Suprapubic skin (tissue), 3 donors: ENCODE measurements at regions not wholly inside any gene's neighbourhood (a gene's known extent, or its start where the extent isn't known, plus 50 kb on each side); places are given as distances from the start of the nearest gene placed in this dataset.

ENCODE experiments used
- CTCF ChIP-seq, 2 donors: fragments of 200-600 bp in 1 of 2; fragments of 450-650 bp in 1 of 2; sonication (generic) in 1 of 2; IDR thresholded peaks; one replicate each; pipeline ENCODE4 v1.5.1; 2016 to 2019; ENCODE audit warnings: antibody characterized with exemption in 2 of 2, mild to moderate bottlenecking in 1 of 2, moderate library complexity in 1 of 2
- POLR2AphosphoS5 ChIP-seq, 3 donors: sonication (generic); formaldehyde crosslinking; IDR thresholded peaks; one replicate each; pipeline ENCODE4 v1.6.1; 2017; ENCODE audit warnings: antibody characterized with exemption in 3 of 3

- TF ChIP-seq POLR2AphosphoS5 (IDR thresholded peaks at IDR 0.05) (no peak), CTCF (IDR thresholded peaks at IDR 0.05) (no peak)
Observed at GRCh38 chr10:83222832-83223742, 916.2 kb upstream of the GHITM start.
